CD4-positive, alpha-beta T cell treated with Interleukin-17A for 4 hours (primary cell): ENCODE measurements at regions not wholly inside any gene's neighbourhood (a gene's known extent, or its start where the extent isn't known, plus 50 kb on each side); places are given as distances from the start of the nearest gene placed in this dataset.
"Not testable (repeated sequence)": the region's sequence is repeated elsewhere in the genome, so short reads cannot be mapped to it uniquely, and the experiment has no call there.

Source experiments
- DNase-seq: peaks from one replicate; pipeline ENCODE4 v3.0.0-alpha.2; 2020; ENCODE audit warnings: mixed read lengths

- no peak for DNase-seq
Observed at GRCh38 chrX:42832764-42833549, 55.0 kb upstream of the PPP1R2C start.

GRCh38 chrX:42833550-42833940 is 55.6 kb upstream of the PPP1R2C start:
- not testable (repeated sequence) for DNase-seq

DNA sequence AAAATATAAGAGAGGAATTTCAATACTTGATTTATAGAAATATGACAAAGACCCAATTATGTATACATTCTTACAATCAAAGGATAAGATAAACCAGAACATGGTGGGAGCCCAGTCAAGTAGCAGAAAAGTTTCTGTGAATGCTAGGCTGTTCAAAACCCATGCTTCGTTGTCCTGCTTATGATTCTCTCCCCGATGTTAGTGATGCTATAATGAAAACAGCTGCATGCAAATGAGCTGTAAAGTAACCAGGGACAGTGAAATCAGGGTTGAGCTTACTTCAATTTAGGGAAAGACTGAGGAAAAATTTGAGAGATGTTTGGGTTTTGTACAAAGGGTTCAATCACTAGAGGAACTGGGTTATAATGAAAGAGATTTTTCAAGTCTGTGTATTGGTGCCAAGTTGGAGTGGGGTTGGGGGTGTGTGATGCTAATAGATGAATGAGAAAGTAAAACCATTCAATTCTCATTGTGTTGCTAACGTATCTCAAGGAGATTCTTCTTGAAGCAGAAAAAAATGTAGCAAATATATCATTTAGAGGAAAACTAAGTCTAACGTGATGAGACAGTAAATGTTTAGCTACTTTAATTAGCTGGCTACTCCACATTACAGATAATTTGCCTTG is 59.3 kb upstream of the PPP1R2C start:
- DNase-seq = no peak

DNA sequence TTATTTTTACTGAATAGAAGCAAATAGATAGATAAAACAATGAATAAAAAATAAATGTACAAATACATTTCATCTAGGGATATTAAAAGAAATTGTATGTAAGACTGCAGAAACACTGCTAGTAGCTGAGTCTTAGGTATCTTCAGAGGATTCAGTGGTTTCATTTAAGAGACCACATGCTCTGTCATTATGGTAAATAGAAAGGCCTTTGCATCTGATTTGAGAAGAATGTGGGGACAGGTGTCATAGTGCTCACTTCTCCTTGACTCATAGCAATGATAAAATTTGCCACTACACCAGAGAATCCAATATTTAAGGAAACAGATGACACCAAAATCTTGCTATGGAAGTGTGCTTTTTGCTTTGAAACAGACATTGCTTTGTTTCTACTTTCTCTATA is 59.8 kb upstream of the PPP1R2C start:
- no peak for DNase-seq

GRCh38 chrX:42839632-42840031 is 61.7 kb upstream of the PPP1R2C start:
- no peak for DNase-seq

DNA sequence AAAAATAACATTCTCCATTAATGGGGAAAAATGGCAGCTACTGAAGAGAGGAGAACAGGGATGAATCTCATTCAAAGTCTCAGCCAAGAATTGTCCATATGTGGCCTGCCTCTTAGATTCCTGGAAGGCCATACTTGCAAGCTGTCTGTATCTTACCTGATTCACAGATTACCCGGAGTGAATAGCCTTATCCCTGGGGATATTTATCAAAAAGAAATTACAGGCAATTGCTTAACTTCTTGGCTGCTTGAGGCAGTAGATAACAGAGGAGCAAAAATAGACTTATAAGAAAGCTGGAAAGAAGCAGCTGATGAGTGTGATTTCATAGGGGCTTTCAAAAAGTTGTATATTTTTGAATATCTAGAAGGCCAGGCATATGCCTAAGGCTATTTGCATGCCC is 68.8 kb upstream of the PPP1R2C start:
- no peak for DNase-seq

DNA sequence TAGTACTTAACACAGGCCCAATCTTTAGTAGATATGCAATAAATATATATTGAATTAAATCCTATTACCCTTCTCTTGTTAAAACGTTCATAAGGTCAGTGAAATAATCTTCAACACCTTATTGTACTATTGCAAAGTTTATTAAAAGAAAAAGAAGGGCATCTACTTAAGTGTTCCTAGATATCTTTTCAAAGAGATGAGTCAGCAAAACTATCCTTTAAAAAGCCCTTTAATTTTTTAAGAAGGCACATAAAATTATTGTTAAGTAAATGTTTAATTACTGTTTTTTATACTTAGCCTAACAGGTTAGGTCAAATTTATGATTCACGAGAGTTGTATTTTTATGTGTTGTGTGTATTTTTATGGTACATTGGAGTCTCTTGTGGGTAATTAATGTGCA is 77.3 kb upstream of the PPP1R2C start:
- no peak for DNase-seq

GRCh38 chrX:42857766-42858165 is 79.8 kb upstream of the PPP1R2C start:
- DNase-seq = no peak

- no peak for DNase-seq
Observed at GRCh38 chrX:42869011-42869410, 91.0 kb upstream of the PPP1R2C start.

GRCh38 chrX:42869659-42870476 is 91.9 kb upstream of the PPP1R2C start:
- DNase-seq = no peak

DNA sequence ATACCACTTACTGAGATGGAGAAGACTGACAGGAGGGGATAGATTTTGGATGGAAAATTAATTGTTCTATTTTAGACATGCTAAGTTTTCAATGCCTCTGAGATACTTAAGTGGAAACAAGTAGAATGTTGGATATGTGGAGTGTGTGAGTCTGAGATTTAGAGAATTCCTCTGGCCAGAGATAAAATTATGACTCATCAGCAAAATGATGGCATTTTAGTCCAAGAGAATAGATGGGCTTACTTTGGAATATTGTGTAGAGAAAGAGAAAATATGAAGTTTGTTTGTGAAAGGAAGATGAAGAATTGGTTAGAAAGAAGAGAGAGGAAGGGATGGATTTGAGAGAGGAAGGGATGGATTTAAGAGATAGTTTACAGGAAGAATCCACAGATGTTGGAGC is 108.6 kb upstream of the PPP1R2C start:
- DNase-seq = no peak

GRCh38 chrX:42900947-42901346 is 123.0 kb upstream of the PPP1R2C start:
- DNase-seq = no peak

GRCh38 chrX:42902513-42902912 is 124.5 kb upstream of the PPP1R2C start:
- no peak for DNase-seq

DNA sequence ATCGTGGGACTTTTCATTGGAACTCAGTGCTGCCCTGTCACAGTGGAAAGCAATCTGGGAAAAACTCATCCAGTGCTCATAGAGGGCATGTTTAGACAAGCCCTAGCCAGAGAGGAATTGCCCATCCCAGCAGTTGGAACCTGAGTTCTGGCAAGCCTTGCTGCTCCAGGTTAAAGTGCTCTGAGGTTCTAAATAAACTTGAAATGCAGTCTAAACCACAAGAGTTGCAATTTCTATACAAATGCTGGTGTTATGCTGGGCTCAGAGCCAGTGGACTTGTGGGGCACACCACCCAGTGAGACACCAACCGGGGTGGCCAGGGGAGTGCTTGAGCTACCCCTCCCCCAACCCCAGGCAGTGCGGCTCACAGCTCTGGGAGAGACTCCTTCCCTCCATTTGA is 142.8 kb upstream of the PPP1R2C start:
- DNase-seq = no peak

GRCh38 chrX:42930071-42930470 is 152.1 kb upstream of the PPP1R2C start:
- DNase-seq = no peak

DNA sequence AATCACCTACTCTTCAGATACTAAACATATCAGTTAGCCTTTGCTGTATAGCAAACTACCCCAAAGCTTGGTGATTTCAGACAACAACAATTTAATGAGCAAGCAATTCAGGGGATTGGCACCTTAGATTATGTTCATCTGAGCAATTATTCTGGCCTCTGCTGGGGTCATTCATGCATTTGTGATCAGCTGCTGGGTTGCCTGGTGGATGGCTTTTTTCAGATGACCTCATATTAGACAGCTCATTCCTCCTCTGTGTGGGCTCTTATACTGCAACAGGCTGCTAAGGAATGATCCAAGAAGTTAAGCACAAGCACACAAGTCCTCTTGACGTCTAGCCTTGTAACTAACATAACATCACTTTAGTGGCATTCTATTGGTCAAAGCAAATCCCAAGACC is 153.0 kb upstream of the PPP1R2C start:
- no peak for DNase-seq

DNA sequence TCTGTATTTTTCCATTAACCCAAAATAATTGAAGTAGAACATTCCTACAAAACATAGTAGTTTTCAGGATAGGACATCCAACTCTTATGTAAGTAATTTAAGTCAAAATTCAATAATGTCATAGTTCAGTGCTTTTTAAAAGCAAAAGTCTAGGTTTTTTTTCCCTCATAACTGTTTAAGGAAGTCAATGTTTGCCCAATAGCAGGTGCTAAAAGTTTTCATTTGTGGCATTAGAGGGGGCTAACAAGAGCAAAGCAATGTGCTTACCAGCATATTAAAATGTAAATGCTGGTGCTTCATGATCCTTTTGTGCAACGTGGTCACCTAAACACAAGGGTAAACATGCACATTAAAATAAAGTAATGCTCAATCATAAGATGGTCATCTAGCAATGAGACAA is 155.2 kb upstream of the PPP1R2C start:
- DNase-seq = no peak

- peak; percentile 36 for DNase-seq
Observed at GRCh38 chrX:42934020-42934726, 156.2 kb upstream of the PPP1R2C start.

DNA sequence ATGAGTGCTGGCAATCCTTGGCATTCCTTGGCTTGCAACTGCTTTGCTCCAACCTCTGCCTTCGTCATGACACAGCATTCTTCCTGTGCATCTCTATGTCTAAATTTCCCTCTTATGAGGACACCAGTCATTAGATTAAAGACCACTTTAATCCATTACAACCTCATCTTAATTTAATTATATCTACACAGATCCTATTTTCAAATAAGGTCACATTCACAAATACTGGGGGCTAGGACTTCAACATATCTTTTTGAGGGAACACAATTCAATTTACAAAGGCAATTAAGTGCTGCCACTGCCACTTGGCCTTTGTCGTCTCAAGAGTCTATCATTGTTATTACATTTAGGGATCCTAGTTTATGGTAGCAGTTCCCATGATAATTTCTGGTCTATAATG is 163.7 kb upstream of the PPP1R2C start:
- no peak for DNase-seq

DNA sequence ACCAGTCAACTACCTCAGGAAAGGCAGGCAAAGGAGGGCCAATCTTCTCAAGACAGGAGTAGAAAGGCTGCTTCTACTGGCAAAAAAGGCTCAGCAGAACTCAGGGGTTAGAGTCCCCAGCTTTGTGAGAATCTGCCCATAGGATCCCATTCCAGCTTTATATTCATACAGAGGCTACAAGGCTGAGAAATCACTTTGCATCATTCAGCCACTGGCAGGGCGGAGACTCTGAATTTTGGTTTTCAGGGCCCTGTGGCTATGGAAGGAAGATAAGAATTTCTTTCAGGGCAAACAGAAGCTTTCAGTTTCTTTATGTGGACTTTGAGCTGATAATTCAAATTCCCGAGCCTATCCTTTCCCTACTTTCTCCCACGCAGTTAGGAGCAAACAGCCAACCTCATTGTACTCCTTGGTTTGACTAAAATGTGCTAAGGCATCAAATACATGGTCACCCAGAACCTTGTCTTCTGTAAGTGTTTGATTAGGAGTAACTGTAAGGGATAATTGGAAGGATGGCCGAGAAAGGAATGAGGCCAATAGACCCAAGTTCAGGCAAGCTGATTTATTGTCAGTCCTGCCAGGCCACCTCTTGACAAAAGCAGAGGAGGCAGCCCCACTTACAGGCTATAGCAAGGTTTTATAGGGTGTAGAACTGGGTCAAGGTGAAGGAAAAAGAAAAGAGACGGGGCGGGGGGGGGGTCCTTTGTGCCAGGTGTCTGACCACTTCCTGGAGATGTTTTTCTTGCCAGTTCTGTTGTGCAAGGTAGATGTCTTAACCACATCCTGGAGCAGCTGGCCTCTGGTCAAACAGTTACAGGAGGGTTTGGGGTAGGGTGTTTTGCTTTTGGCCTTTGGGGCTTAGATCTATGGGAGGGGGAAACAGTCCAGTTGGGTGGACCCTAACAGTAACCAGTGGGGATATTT is 165.3 kb upstream of the PPP1R2C start:
- DNase-seq = peak; percentile 67

DNA sequence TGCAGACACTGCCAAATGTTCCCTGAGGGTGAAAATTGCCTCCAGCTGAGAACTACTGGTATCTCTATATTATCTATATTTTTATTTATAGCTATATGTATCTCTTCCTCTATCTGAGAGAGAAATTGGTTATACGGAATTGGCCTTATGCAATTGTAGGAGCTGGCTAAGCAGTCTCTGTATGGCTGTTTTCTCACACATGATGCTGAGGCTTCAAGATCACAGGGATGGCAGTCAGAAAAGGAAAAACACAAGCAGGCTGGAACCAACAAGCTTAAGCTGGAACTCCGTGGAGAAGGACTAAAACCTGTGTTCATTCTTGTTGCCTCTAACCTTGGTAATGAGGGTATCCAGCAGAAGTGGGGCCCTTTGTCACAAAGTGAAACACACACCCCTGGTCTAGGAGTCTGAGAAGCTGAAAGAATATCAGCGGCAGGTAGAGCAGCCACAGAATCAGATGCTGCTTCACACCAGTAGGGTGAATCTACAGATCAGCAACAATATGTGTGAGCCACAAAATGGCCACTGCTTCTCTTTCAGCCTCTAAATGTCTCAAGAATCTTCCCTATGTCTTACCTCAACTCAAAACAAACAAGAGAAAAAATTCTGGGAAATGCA is 166.5 kb upstream of the PPP1R2C start:
- peak; percentile 50 for DNase-seq
